Naive thymus-derived CD4-positive, alpha-beta T cell (primary cell): ENCODE measurements at regions not wholly inside any gene's neighbourhood (a gene's known extent, or its start where the extent isn't known, plus 50 kb on each side); places are given as distances from the start of the nearest gene placed in this dataset.

Experiments
- ATAC-seq: fragments of 150-1000 bp; cut with Tn5 transposase; 2 replicates; pipeline ENCODE4 v1.10.0; 2021; ENCODE audit warnings: mild to moderate bottlenecking, moderate library complexity
- CTCF ChIA-PET: fragments of 350-600 bp; sonication (Branson Sonifier 250); formaldehyde crosslinking; loops from one replicate; lab custom pipeline; 2021; ENCODE audit warnings: antibody characterized with exemption; lab: Charles Lee
- POLR2A ChIA-PET: fragments of 350-600 bp; sonication (Branson Sonifier 250); formaldehyde crosslinking; loops from one replicate; lab custom pipeline; 2021; ENCODE audit warnings: antibody characterized with exemption, inconsistent platforms; lab: Charles Lee
- DNase-seq, 9 donors: peaks; one replicate each; pipeline versions ENCODE4 v3.0.0 to v3.0.0-alpha.2; 2020 to 2022; ENCODE audit warnings: mixed read lengths in 1 of 9
- H3K27ac ChIP-seq: one replicate; pipeline ENCODE4 v1.7.0; 2013; ENCODE audit warnings: mild to moderate bottlenecking, low read depth, low read length, moderate library complexity
- H3K27me3 ChIP-seq, 2 donors: one replicate each; pipeline ENCODE4 v1.7.0; 2013; ENCODE audit warnings: low read length in 2 of 2, mild to moderate bottlenecking in 2 of 2, moderate library complexity in 2 of 2; ENCODE audit not compliant: control insufficient read depth in 2 of 2, insufficient read depth in 2 of 2
- H3K36me3 ChIP-seq, 3 experiments: 1 replicate in 2 of 3; 2 replicates in 1 of 3; pipeline ENCODE4 v1.7.0; 2013; ENCODE audit warnings: low read length in 3 of 3, mild to moderate bottlenecking in 3 of 3, moderate library complexity in 1 of 3; ENCODE audit not compliant: insufficient read depth in 3 of 3, control insufficient read depth in 2 of 3
- H3K4me1 ChIP-seq, 2 donors: one replicate each; pipeline ENCODE4 v1.7.0; 2013; ENCODE audit warnings: low read length in 2 of 2, mild to moderate bottlenecking in 2 of 2, moderate library complexity in 1 of 2; ENCODE audit not compliant: control insufficient read depth in 2 of 2, insufficient read depth in 2 of 2
- H3K4me3 ChIP-seq: 2 replicates; pipeline ENCODE4 v1.7.0; 2013; ENCODE audit warnings: mild to moderate bottlenecking, low read length
- H3K9me3 ChIP-seq, 3 experiments: 1 replicate in 2 of 3; 2 replicates in 1 of 3; pipeline ENCODE4 v1.7.0; 2013; ENCODE audit warnings: low read length in 3 of 3; ENCODE audit not compliant: control insufficient read depth in 2 of 3
- H3K27ac Mint-ChIP-seq, 9 donors: one replicate each; pipeline ENCODE4 v1.8.0; 2020 to 2022; ENCODE audit warnings: mixed read lengths in 9 of 9, mild to moderate bottlenecking in 8 of 9, moderate library complexity in 5 of 9, inconsistent platforms in 2 of 9
- H3K27me3 Mint-ChIP-seq, 5 donors: one replicate each; pipeline ENCODE4 v1.8.0; 2021 to 2022; ENCODE audit warnings: mixed read lengths in 5 of 5, mild to moderate bottlenecking in 1 of 5
- H3K36me3 Mint-ChIP-seq, 5 donors: one replicate each; pipeline ENCODE4 v1.8.0; 2020 to 2022; ENCODE audit warnings: mixed read lengths in 5 of 5, mild to moderate bottlenecking in 3 of 5, inconsistent platforms in 1 of 5
- H3K4me1 Mint-ChIP-seq, 7 donors: one replicate each; pipeline ENCODE4 v1.8.0; 2020 to 2022; ENCODE audit warnings: mixed read lengths in 7 of 7, mild to moderate bottlenecking in 3 of 7, inconsistent platforms in 1 of 7
- H3K4me3 Mint-ChIP-seq, 10 donors: one replicate each; pipeline ENCODE4 v1.8.0; 2020 to 2022; ENCODE audit warnings: mild to moderate bottlenecking in 10 of 10, mixed read lengths in 10 of 10, moderate library complexity in 6 of 10, inconsistent platforms in 2 of 10
- H3K9me3 Mint-ChIP-seq, 11 donors: one replicate each; pipeline ENCODE4 v1.8.0; 2020 to 2022; ENCODE audit warnings: mixed read lengths in 11 of 11, mild to moderate bottlenecking in 4 of 11, inconsistent platforms in 1 of 11, moderate library complexity in 1 of 11
- intact Hi-C, 2 donors: fragments of 100-400 bp; cut with micrococcal nuclease; formaldehyde crosslinking; loops; one replicate each; pipeline ENCODE4 v1.15.1; 2023

DNA sequence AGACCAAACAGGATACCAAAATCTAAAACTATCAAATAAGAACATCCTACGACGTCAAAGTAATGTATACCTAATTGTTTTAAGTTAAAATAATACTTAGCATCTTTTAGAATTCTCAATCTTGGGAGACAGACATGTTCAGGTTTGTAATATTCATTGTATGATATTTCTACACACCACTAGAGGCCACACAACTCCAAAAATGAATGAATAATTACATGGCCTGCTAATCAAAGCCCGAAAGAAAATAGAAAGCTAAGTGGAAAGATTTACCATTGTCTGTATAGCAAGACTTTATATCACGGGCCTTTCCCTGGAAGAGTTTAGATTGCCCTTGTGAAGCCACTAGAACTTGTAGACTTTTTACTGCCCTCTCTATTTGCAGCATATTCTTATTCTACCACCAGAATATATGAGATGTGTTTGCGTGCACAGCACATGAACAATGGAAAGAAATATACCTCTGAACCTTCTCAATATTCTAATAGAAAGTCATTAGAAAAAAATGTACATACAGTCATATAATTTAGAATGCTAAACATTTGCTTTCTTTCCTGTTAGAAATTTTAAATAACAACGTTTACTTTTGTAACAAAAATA lies 380.1 kb upstream of the NUDT12 start:
- intact Hi-C loops: no loop called here
- CTCF ChIA-PET: no interaction called here
- H3K4me3 Mint-ChIP-seq: no peak overlapping the region

DNA sequence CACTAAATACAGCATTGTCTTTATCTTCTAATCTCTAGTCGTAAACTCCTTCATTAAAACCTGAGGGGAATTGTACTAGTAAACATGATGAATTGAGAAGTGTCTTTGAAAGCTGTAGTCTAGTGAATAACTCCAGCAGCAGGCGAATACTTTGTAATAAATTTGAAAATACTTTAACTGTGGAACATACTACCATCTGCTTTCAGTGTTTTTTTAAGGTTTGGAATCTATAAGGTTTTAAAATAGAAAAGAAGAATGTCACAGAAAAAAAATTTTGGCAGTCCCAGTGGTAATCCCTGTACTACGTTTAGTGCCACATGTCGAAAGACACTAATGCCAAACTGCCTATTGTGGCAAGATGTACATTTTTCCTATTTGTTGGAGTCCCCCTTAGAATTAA lies 379.0 kb upstream of the NUDT12 start:
- intact Hi-C loops: no loop called here
- DNase-seq: no peak
- no peaks in the 10 kb centered on the region for H3K27me3 ChIP-seq
- H3K4me1 Mint-ChIP-seq: no peaks in the 10 kb centered on the region
- no peak overlapping the region for H3K4me3 Mint-ChIP-seq
- ChIA-PET CTCF (no interaction called here), POLR2A (no interaction called here)
- no peaks in the 10 kb centered on the region for H3K27me3 Mint-ChIP-seq
- no peaks in the 10 kb centered on the region for H3K9me3 ChIP-seq
- H3K36me3 Mint-ChIP-seq: no peaks in the 10 kb centered on the region
- peaks cover 0 to 7% (median 0%) of the 10 kb centered on the region in 11 donors for H3K9me3 Mint-ChIP-seq
- no peak overlapping the region for H3K27ac ChIP-seq
- H3K36me3 ChIP-seq: no peaks in the 10 kb centered on the region
- H3K4me1 ChIP-seq: no peaks in the 10 kb centered on the region
- no peak overlapping the region for H3K4me3 ChIP-seq
- no peak overlapping the region for H3K27ac Mint-ChIP-seq
- ATAC-seq: no peak

More for the DNA sequence above, 380.1 kb upstream of the NUDT12 start:
- ATAC-seq: no peak
- no peaks in the 10 kb centered on the region for H3K27me3 Mint-ChIP-seq
- H3K27ac Mint-ChIP-seq: no peak overlapping the region
- no peaks in the 10 kb centered on the region for H3K36me3 Mint-ChIP-seq
- no peak for DNase-seq
- no peak overlapping the region for H3K27ac ChIP-seq
- no peaks in the 10 kb centered on the region for H3K4me1 Mint-ChIP-seq
- H3K9me3 ChIP-seq: no peaks in the 10 kb centered on the region
- POLR2A ChIA-PET: no interaction called here
- H3K4me3 ChIP-seq: no peak overlapping the region
- no peaks in the 10 kb centered on the region for H3K36me3 ChIP-seq
- no peaks in the 10 kb centered on the region for H3K27me3 ChIP-seq
- H3K4me1 ChIP-seq: no peaks in the 10 kb centered on the region
- H3K9me3 Mint-ChIP-seq: peaks cover 0 to 7% (median 0%) of the 10 kb centered on the region in 11 donors

GRCh38 chr5:103938146-103938695 lies 375.6 kb upstream of the NUDT12 start:
- ChIA-PET CTCF (no interaction called here), POLR2A (no interaction called here)
- Mint-ChIP-seq H3K4me3 (no peak overlapping the region), H3K27ac (no peak overlapping the region), H3K9me3 (peaks cover 0 to 7% (median 2%) of the 10 kb centered on the region in 11 donors), H3K4me1 (no peaks in the 10 kb centered on the region), H3K27me3 (no peaks in the 10 kb centered on the region), H3K36me3 (no peaks in the 10 kb centered on the region)
- no peaks in the 10 kb centered on the region for H3K9me3 ChIP-seq
- DNase-seq (no peak), ATAC-seq (no peak)
- H3K4me3 ChIP-seq: no peak overlapping the region
- no peak overlapping the region for H3K27ac ChIP-seq
- H3K36me3 ChIP-seq: no peaks in the 10 kb centered on the region
- intact Hi-C loops: no loop called here
- H3K4me1 ChIP-seq: no peaks in the 10 kb centered on the region
- H3K27me3 ChIP-seq: no peaks in the 10 kb centered on the region

- ATAC-seq: no peak
- POLR2A ChIA-PET: no interaction called here
- Mint-ChIP-seq H3K27me3 (no peaks in the 10 kb centered on the region), H3K4me3 (no peak overlapping the region), H3K27ac (no peak overlapping the region), H3K4me1 (no peaks in the 10 kb centered on the region), H3K9me3 (peaks cover 0 to 10% (median 3%) of the 10 kb centered on the region in 11 donors), H3K36me3 (no peaks in the 10 kb centered on the region)
- intact Hi-C loops: no loop called here
- no peaks in the 10 kb centered on the region for H3K27me3 ChIP-seq
- no peaks in the 10 kb centered on the region for H3K9me3 ChIP-seq
- no peak overlapping the region for H3K27ac ChIP-seq
- no peak overlapping the region for H3K4me3 ChIP-seq
- H3K4me1 ChIP-seq: no peaks in the 10 kb centered on the region
- no peaks in the 10 kb centered on the region for H3K36me3 ChIP-seq
- CTCF ChIA-PET: no interaction called here
- DNase-seq: no peak
These were observed 366.9 kb upstream of the NUDT12 start for GRCh38 chr5:103929338-103930013.

DNA sequence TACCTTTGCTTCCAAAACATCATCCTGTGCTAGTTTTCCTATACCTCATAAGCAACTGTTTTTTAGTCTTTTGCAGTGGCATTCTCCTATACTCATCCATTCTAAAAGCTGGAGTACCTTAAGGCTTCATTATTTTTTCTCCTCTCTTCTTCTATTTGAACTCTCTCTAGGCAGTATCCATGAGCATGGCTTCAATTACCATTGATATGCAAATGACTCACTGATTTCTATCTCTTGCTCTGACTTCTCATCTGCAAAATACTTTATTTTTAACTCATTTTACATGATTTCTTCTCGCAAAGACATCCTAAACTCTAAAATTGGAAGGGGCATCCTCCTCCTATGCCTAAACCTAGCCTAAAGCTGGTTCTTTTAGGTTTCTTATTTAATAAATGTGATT lies 365.1 kb upstream of the NUDT12 start:
- ChIA-PET CTCF (no interaction called here), POLR2A (no interaction called here)
- no peak overlapping the region for H3K4me3 Mint-ChIP-seq
- peaks cover 0 to 10% (median 2%) of the 10 kb centered on the region in 11 donors for H3K9me3 Mint-ChIP-seq
- H3K27me3 Mint-ChIP-seq: no peaks in the 10 kb centered on the region
- Histone ChIP-seq H3K9me3 (no peaks in the 10 kb centered on the region), H3K4me3 (no peak overlapping the region), H3K27me3 (no peaks in the 10 kb centered on the region), H3K36me3 (no peaks in the 10 kb centered on the region), H3K27ac (no peak overlapping the region), H3K4me1 (no peaks in the 10 kb centered on the region)
- H3K27ac Mint-ChIP-seq: no peak overlapping the region
- ATAC-seq (no peak), DNase-seq (no peak)
- intact Hi-C loops: no loop called here
- H3K36me3 Mint-ChIP-seq: no peaks in the 10 kb centered on the region
- H3K4me1 Mint-ChIP-seq: no peaks in the 10 kb centered on the region

DNA sequence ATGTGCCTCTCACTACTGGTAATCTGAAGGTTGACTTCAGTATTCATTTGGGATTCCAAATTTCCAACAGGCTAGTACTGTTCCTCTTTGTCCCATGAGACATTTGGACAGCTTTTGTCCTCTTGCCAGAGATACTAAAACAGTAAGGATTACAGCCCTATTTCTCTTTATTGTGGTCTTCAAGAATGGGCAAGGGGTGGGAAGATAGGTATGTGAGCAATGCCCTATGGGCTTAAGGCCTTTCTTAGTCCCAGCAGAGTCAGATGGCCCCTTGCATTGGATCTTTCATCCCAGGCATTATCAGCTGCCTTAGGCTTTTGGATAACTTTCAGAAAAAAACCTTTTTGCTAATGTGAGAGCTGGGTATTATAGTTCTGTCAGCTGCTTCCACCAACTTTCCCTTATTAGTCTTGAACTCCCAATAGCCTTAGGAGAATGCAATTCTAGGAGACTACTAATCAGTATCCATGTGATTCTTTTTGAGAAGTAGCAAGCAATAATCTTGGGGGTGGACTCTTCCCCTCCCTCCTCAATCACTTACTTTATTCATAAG lies 361.1 kb upstream of the NUDT12 start:
- no peak overlapping the region for H3K4me3 Mint-ChIP-seq
- no peak overlapping the region for H3K27ac ChIP-seq
- ChIA-PET POLR2A (no interaction called here), CTCF (no interaction called here)
- H3K27me3 Mint-ChIP-seq: no peaks in the 10 kb centered on the region
- no peaks in the 10 kb centered on the region for H3K27me3 ChIP-seq
- no peaks in the 10 kb centered on the region for H3K36me3 Mint-ChIP-seq
- ATAC-seq (no peak), DNase-seq (no peak)
- H3K4me1 Mint-ChIP-seq: no peaks in the 10 kb centered on the region
- no peak overlapping the region for H3K27ac Mint-ChIP-seq
- peaks cover 0 to 7% (median 2%) of the 10 kb centered on the region in 11 donors for H3K9me3 Mint-ChIP-seq
- intact Hi-C loops: no loop called here
- H3K4me3 ChIP-seq: no peak overlapping the region
- H3K9me3 ChIP-seq: no peaks in the 10 kb centered on the region
- H3K4me1 ChIP-seq: no peaks in the 10 kb centered on the region
- H3K36me3 ChIP-seq: no peaks in the 10 kb centered on the region
